Skin epidermis (tissue), 12 donors: ENCODE measurements at regions not wholly inside any gene's neighbourhood (a gene's known extent, or its start where the extent isn't known, plus 50 kb on each side); places are given as distances from the start of the nearest gene placed in this dataset.

ENCODE experiments used
- H3K27ac ChIP-seq, 21 experiments: fragments of 200-600 bp; sonication (generic) in 11 of 21; one replicate each; pipeline ENCODE4 v1.5.0; 2020; ENCODE audit warnings: mild to moderate bottlenecking in 3 of 21, inconsistent platforms in 2 of 21, moderate library complexity in 2 of 21
- H3K4me3 ChIP-seq, 7 experiments: fragments of 200-600 bp; sonication (generic) in 2 of 7; one replicate each; pipeline ENCODE4 v1.5.0; 2020; ENCODE audit warnings: inconsistent platforms in 2 of 7, mild to moderate bottlenecking in 2 of 7, moderate library complexity in 1 of 7

- Histone ChIP-seq H3K4me3 (no peak overlapping the region), H3K27ac (no peak overlapping the region)
Observed at GRCh38 chr2:198749364-198749763, 708.4 kb downstream of the SATB2 start.

DNA sequence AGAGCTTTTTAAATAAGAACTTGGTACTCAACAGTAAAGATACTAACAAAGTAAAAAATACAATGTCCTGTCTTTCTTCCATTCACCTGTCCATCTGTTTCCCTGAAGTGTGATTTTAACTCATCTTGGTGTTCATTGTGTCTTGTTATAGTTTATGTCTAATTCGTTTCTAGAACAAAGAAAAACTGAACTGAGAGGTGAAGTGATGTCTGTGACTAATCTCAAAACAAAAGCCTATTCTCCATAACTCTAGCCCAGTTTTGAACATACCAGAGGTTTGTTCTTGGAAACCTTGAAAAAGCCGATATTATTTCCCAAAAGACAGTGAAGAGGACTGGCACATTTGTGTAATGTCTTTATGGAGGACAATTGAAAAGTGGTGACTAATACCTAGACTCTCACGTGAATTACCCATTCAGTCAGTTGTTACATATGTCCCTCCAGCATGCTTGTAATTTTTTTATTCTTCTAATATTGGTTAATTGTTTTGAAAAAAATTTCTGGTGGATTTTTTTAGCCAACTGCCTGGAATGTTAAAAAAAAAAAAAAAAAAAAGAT lies 725.8 kb downstream of the SATB2 start:
- H3K27ac ChIP-seq: no peak overlapping the region
- H3K4me3 ChIP-seq: no peak overlapping the region

DNA sequence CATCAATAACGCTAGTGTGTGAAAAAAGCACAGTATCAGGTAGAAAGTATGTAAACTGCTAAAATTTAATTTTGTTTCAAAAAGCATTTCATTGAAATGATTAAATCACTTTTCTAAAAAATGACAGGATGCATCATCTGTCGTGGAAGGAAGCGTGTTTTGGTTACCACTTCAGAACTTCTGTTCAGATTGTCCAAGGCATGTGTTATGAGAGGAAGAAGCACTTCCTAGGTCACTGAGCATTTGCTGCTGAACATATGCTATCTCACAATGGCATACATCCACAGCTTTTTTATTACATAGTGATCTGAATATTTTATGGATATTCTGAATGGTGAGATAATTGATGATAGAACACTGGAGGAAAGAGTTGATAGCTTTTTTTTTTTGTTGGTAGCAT lies 737.5 kb downstream of the SATB2 start:
- no peak overlapping the region for H3K27ac ChIP-seq
- H3K4me3 ChIP-seq: no peak overlapping the region

- H3K4me3 ChIP-seq: no peak overlapping the region
- no peak overlapping the region for H3K27ac ChIP-seq
Observed at GRCh38 chr2:198717451-198717850, 740.3 kb downstream of the SATB2 start.

GRCh38 chr2:198715302-198715835 lies 742.4 kb downstream of the SATB2 start:
- no peak overlapping the region for H3K27ac ChIP-seq
- no peak overlapping the region for H3K4me3 ChIP-seq

- Histone ChIP-seq H3K4me3 (no peak overlapping the region), H3K27ac (no peak overlapping the region)
Observed at GRCh38 chr2:198712485-198712884, 745.3 kb downstream of the SATB2 start.

- no peak overlapping the region for H3K27ac ChIP-seq
Observed at GRCh38 chr2:198711484-198711883, 746.3 kb downstream of the SATB2 start.

DNA sequence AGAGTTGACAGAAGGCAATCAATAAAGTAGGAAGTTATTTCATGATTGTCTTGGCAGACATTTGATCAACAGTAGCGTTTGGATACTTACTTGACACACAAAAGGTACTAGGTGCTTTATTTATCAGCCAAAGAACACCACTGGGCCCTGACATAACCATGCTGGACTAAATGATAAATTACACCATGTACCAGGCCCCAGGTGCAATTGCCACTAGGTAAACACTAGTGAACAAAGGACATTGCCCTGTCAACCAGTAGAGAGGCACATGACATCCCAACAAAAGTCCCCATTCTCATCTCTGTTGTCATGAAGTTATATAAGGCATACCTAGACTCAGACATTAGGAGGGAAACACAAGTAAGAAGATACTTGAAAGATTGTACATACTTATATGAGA lies 747.2 kb downstream of the SATB2 start:
- no peak overlapping the region for H3K4me3 ChIP-seq
- H3K27ac ChIP-seq: no peak overlapping the region

More at GRCh38 chr2:198711484-198711883, 746.3 kb downstream of the SATB2 start:
- H3K4me3 ChIP-seq: no peak overlapping the region

GRCh38 chr2:198706476-198707082 lies 751.2 kb downstream of the SATB2 start:
- Histone ChIP-seq H3K27ac (no peak overlapping the region), H3K4me3 (no peak overlapping the region)

- H3K27ac ChIP-seq: no peak overlapping the region
Observed at GRCh38 chr2:198703281-198703680, 754.5 kb downstream of the SATB2 start.

GRCh38 chr2:198702796-198703195 lies 754.9 kb downstream of the SATB2 start:
- no peak overlapping the region for H3K4me3 ChIP-seq
- H3K27ac ChIP-seq: no peak overlapping the region

More at GRCh38 chr2:198703281-198703680, 754.5 kb downstream of the SATB2 start:
- no peak overlapping the region for H3K4me3 ChIP-seq

DNA sequence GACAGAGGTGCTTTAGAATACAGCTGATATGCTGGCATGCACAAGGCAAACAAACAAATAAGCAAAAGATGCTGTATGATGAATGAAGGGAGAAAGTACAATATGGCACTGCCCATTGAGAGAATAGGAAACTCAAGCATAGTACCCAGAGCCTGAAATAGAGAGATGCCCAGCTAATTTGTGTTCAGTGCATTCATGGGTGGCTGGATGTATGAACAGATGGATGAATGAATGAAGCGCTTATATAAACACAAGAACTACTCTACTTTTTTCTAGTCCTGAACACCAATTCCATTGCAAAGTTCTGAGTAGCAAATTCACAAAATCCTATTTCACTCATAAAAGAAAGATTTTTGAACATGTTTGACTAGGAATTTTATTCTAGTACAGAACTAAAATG lies 756.3 kb downstream of the SATB2 start:
- Histone ChIP-seq H3K27ac (no peak overlapping the region), H3K4me3 (no peak overlapping the region)

GRCh38 chr2:198700319-198700718 lies 757.4 kb downstream of the SATB2 start:
- H3K27ac ChIP-seq: no peak overlapping the region
- no peak overlapping the region for H3K4me3 ChIP-seq

DNA sequence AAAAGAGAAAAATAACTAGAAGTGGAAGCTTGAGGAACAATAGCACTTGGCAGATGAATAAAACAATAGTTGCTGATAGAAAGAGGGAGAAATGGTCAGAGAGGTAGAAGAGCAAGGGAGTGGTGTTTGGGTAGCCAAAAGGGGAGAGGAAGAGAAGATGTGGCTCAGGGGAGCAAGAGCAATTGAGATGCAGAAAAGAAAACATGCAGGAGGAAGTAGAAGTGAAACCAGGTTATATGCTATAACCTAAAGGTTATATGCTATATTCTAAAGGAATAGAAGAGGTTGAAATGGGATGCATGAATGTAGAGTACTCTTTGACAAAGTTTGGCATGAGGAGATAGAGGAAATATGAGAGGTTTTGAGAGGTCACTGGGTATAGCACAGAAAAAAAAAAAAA lies 759.5 kb downstream of the SATB2 start:
- no peak overlapping the region for H3K27ac ChIP-seq
- H3K4me3 ChIP-seq: no peak overlapping the region

DNA sequence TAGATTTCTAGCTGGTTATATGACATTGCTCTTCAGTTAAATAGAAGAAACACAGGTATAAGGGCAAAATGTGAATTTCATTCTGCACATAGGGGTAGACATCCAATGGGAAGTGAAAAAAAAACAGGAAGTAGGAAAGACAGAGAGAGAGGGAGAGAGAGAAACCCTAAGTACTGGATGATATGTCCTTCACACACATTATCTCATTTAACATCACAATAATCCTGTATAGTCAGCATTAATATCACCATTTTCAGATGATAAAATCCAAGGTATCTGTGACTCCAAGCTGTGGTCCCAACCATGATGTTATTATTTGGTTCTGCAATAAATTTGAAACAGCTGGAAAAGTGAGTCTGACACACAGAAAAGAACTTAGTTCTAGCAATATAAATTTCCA lies 759.9 kb downstream of the SATB2 start:
- no peak overlapping the region for H3K27ac ChIP-seq

DNA sequence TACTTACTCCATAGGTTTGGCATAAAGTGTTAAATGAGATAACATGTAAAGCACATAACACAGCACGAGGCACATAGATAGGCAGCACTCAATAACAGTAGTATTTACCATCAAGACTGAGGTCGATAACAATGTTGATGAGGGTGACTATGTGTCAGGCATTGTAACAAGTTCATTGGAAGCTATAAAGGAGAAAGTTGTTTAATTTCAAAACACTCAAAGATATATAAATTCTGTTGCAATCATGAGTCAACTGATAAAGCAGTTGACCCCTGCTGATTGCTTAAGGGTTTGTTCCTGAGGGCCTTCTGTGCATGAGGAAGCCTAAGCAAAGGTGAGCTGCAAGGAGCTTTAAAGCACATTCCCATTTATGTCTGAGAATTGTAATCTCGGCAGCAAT lies 760.5 kb downstream of the SATB2 start:
- no peak overlapping the region for H3K4me3 ChIP-seq
- H3K27ac ChIP-seq: no peak overlapping the region

More for the DNA sequence above, 759.9 kb downstream of the SATB2 start:
- H3K4me3 ChIP-seq: no peak overlapping the region

DNA sequence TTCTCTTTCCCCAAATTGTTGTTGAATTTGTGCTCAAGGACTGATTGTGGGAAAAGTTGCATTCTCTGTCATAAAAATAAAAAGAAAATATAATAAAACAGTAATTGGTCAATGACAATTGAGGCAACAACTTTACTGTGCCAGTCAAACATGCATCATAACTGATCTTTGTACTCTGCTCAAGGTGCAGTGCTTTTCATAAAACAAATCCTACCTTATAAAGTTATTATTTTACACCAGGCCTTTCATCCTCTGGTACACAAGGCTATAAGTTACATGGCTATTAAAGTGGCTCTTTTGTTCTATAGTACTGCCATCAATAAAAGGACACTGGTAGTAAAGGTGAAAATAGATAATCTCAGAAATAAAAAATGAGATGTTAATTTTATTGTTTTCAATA lies 761.9 kb downstream of the SATB2 start:
- Histone ChIP-seq H3K4me3 (no peak overlapping the region), H3K27ac (no peak overlapping the region)

DNA sequence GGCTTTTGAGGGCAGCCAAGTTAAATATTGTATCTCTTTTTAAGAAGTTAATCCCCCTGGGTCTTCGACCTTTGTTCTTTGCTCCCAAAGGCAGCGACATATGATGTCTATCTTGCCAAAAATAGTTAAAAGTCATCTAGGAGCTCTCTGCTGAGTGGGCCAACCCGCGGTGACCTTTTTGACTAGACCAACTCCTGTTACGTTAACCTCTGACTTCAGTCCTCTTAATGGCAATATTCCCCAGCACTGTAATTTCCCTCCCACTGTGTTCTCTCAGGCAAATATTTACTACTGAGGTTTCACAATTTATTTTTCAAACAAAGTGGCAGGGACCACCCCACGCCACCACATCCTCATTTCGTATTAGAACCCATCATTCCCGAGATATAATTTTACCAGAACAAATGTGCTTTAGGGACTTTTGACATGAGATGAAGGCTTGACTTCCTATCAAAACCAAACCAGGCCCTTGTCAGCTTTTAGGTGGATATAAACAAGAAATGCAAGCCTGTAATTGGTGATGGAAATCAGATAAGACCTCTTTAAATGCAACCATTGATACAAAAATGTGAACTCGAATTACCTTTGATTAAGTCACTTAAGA lies 764.7 kb downstream of the SATB2 start:
- no peak overlapping the region for H3K27ac ChIP-seq
- no peak overlapping the region for H3K4me3 ChIP-seq

GRCh38 chr2:198691236-198691635 lies 766.5 kb downstream of the SATB2 start:
- no peak overlapping the region for H3K27ac ChIP-seq
- no peak overlapping the region for H3K4me3 ChIP-seq

DNA sequence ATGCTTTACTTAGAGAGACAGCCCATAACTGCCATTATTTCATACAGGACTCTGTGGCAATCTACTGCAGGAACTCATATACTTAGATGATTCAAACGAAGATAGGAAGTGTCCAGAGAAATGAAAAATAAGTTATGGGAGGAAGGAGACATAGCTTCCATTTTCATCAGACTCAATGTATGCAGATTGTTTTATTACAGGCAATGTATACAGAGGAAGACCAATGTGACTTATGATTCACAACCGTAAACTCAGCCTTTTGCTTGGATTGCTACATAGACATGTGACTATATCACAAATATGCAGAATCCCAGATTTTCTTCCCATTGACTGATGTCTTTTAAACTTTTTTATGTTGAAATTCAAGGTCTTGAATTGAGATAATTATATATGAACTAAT lies 793.4 kb downstream of the SATB2 start:
- H3K4me3 ChIP-seq: no peak overlapping the region
- H3K27ac ChIP-seq: no peak overlapping the region

DNA sequence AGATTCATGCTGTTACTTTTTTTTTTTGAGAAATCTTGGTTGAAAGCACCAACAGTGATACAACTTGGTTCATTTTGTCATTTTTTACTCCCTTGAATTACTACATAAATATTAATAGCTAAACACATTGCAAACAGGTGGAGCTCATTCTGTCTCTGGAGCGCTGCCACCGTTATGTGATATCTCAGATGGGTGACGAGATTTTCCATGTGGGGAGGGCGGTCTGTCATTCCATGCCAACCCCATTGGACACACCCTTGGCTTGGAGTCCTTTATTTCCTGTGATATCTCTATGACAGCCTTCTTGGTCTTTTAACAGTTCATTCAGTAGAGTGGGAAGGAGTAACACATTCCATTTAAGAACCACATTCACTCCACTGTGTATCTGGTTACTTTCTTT lies 794.8 kb downstream of the SATB2 start:
- no peak overlapping the region for H3K4me3 ChIP-seq
- no peak overlapping the region for H3K27ac ChIP-seq
